GM12891 (cell line): ENCODE measurements at regions not wholly inside any gene's neighbourhood (a gene's known extent, or its start where the extent isn't known, plus 50 kb on each side); places are given as distances from the start of the nearest gene placed in this dataset.

ENCODE experiments used
- POLR2A ChIP-seq: IDR thresholded peaks from 2 replicates; pipeline ENCODE4 v1.6.1; 2011; ENCODE audit warnings: low read depth, low read length, control low read depth
- POLR2AphosphoS5 ChIP-seq: IDR thresholded peaks from 2 replicates; pipeline ENCODE4 v1.6.1; 2011; ENCODE audit warnings: low read depth, low read length, control low read depth
- TAF1 ChIP-seq: IDR thresholded peaks from 2 replicates; pipeline ENCODE4 v1.6.1; 2011; ENCODE audit warnings: low read depth, low read length, control low read depth

GRCh38 chr13:29929062-29929847, 78.8 kb upstream of the UBL3 start:
- no peak for TF ChIP-seq POLR2AphosphoS5
- no peak for TF ChIP-seq POLR2A
- TF ChIP-seq TAF1 = no peak
